NB4 (cell line): ENCODE measurements at regions not wholly inside any gene's neighbourhood (a gene's known extent, or its start where the extent isn't known, plus 50 kb on each side); places are given as distances from the start of the nearest gene placed in this dataset.

Source experiments
- DNase-seq: peaks from one replicate; pipeline ENCODE4 v3.0.0; 2010; ENCODE audit warnings: low read depth
- H3K4me3 ChIP-seq: one replicate; pipeline ENCODE4 v1.5.1; 2011; ENCODE audit warnings: mild to moderate bottlenecking, low read depth, low read length, moderate library complexity
- MYC ChIP-seq: IDR thresholded peaks from 2 replicates; pipeline ENCODE4 v1.6.1; 2011; ENCODE audit warnings: low read depth, low read length
- POLR2A ChIP-seq: IDR thresholded peaks from 2 replicates; pipeline ENCODE4 v1.6.1; 2011; ENCODE audit warnings: mild to moderate bottlenecking; ENCODE audit not compliant: insufficient read length; ENCODE audit errors: extremely low read depth
- TF ChIP-seq, protein P1 (sequence below): IDR thresholded peaks from one replicate; pipeline ENCODE4 v1.5.1; 2012; ENCODE audit warnings: low read depth, low read length
- TF ChIP-seq, protein P2 (sequence below): IDR thresholded peaks from 2 replicates; pipeline ENCODE4 v1.6.1; 2011; ENCODE audit warnings: low read depth, low read length

DNA sequence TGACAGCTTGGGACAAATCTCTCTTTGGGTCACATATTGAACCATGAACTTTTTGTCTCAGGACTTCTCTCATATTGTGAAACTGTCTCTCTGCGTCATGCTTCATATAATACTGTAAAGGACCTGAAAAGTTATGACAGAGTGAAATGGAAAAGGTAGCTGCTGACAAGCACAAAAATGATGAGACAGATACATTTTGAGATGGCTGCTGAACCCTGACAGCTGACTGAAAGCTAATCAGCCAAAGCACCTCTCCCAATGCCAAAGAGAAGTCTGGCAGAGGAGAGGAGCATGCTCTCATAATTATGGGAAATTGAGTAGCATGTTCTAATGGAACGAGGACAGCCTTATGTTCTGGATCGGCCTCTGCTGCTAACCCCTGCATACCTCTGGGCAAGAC is 873.4 kb upstream of the ADGRL3 start:
- no peak overlapping the region for H3K4me3 ChIP-seq
- TF ChIP-seq POLR2A (no peak), MYC (no peak)
- TF ChIP-seq, protein P1, sequence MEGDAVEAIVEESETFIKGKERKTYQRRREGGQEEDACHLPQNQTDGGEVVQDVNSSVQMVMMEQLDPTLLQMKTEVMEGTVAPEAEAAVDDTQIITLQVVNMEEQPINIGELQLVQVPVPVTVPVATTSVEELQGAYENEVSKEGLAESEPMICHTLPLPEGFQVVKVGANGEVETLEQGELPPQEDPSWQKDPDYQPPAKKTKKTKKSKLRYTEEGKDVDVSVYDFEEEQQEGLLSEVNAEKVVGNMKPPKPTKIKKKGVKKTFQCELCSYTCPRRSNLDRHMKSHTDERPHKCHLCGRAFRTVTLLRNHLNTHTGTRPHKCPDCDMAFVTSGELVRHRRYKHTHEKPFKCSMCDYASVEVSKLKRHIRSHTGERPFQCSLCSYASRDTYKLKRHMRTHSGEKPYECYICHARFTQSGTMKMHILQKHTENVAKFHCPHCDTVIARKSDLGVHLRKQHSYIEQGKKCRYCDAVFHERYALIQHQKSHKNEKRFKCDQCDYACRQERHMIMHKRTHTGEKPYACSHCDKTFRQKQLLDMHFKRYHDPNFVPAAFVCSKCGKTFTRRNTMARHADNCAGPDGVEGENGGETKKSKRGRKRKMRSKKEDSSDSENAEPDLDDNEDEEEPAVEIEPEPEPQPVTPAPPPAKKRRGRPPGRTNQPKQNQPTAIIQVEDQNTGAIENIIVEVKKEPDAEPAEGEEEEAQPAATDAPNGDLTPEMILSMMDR = no peak
- TF ChIP-seq, protein P2, sequence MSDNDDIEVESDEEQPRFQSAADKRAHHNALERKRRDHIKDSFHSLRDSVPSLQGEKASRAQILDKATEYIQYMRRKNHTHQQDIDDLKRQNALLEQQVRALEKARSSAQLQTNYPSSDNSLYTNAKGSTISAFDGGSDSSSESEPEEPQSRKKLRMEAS = no peak
- no peak for DNase-seq

DNA sequence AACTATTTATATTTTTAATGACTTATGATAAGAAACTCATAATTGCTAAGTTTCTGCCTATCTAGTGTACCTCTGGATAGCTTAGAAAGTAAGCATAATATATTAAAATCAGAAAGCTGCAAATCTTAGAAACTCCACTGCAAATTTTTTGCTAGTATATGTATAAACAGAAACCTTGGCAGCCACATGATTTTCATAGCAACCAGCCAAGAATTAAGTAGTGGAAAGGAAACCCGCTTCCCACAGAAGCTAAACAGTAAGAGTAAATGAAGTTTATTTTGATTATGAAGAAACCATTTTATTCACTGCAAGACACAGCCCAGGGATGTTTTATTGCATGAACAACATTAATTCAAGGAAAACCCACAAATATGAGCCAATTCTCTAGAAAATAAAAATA is 872.5 kb upstream of the ADGRL3 start:
- H3K4me3 ChIP-seq = no peak overlapping the region
- DNase-seq = no peak
- TF ChIP-seq, protein P2 = no peak
- no peak for TF ChIP-seq POLR2A
- TF ChIP-seq, protein P1 = no peak
- no peak for TF ChIP-seq MYC

DNA sequence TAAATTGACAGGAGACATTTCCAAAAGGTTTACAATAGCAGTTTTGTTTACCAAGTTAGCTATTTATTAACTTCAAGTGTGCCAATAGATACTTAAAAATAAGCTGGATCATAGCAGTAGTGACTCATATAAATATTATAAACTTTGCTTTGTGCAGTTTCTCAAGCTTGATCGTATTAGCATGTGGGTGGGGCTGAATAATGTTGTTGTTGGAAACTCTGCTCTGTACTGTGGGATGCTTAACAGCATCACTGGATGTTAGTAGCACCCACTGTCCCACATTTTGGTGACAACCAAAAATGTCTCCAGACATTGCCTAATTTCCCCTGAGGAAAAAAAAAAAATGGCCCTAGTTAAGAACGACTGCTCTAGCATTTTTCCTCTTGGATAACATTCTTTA is 855.2 kb upstream of the ADGRL3 start:
- DNase-seq = no peak
- no peak for TF ChIP-seq MYC
- TF ChIP-seq, protein P2 = no peak
- no peak for TF ChIP-seq POLR2A
- TF ChIP-seq, protein P1 = no peak

DNA sequence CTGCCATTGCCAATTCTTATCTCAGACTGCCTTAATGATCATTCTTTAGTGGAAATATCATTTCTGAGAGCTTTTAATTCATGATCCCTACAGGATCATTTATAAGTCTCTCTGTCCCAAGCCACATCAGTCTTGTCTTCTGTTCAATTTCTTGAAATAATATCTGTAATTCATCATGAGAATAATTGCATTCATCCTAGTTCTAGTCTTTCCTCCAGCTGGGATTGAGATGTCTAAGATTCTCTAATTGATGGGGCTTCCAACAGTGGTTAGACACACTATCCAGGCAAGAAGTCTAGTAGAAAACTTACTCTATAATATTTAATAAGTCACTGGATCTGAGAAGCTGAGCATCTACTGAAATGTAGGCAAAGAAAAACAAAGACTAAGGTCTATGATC is 854.7 kb upstream of the ADGRL3 start:
- H3K4me3 ChIP-seq = no peak overlapping the region
- TF ChIP-seq, protein P1 = no peak
- TF ChIP-seq, protein P2 = no peak
- TF ChIP-seq POLR2A (no peak), MYC (no peak)
- no peak for DNase-seq

More for the DNA sequence above, 855.2 kb upstream of the ADGRL3 start:
- no peak overlapping the region for H3K4me3 ChIP-seq

DNA sequence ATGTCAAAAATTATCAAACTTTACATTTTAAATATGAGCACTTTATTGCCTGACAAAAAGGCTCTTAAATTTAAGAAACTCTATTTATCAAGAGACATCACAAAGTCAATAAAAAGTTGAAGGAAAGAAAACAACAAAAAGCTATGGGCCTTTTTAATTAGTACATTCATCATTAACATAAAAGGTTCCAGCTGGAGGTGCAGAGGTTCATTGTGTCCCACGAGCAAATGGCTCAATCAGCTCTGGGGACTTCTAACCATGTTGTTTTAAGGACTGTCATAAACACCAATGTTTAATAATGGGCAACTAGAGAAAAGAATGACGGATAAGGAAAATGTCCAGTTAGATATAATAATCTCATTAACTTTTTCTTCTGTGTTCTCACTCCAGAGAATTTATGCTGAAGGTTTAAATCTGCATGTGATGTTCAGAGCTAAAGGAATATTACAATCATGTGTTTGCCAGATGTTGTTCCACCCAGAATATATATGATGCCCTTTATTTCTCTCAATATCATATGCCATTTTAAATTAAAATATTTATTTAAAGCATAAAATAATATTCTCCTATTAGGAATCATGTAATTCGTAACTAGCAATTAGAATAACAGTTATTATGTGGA is 840.3 kb upstream of the ADGRL3 start:
- TF ChIP-seq, protein P1 = no peak
- TF ChIP-seq, protein P2 = no peak
- no peak for TF ChIP-seq MYC
- TF ChIP-seq POLR2A = no peak
- DNase-seq = no peak
- no peak overlapping the region for H3K4me3 ChIP-seq
